Neural crest cell (in vitro differentiated cells): ENCODE measurements at regions not wholly inside any gene's neighbourhood (a gene's known extent, or its start where the extent isn't known, plus 50 kb on each side); places are given as distances from the start of the nearest gene placed in this dataset.

Source experiments
- DNase-seq: peaks from one replicate; pipeline ENCODE4 v3.0.0; 2021; ENCODE audit warnings: low read depth, mixed read lengths, low spot score
- H3K27ac Mint-ChIP-seq: one replicate; pipeline ENCODE4 v1.8.0; 2021; ENCODE audit warnings: mild to moderate bottlenecking, mixed read lengths; ENCODE audit not compliant: unreplicated experiment
- H3K27me3 Mint-ChIP-seq: 2 replicates; pipeline ENCODE4 v1.8.0; 2021; ENCODE audit warnings: low read depth, mild to moderate bottlenecking, mixed read lengths
- H3K36me3 Mint-ChIP-seq: 2 replicates; pipeline ENCODE4 v1.8.0; 2021; ENCODE audit warnings: low read depth, mild to moderate bottlenecking, mixed read lengths
- H3K4me1 Mint-ChIP-seq: 2 replicates; pipeline ENCODE4 v1.8.0; 2021; ENCODE audit warnings: mixed read lengths
- H3K4me3 Mint-ChIP-seq: one replicate; pipeline ENCODE4 v1.8.0; 2021; ENCODE audit warnings: mild to moderate bottlenecking, mixed read lengths
- H3K9me3 Mint-ChIP-seq: 2 replicates; pipeline ENCODE4 v1.8.0; 2021; ENCODE audit warnings: mixed read lengths
- TF ChIP-seq, protein P1 (sequence below): fragments of 200-600 bp; sonication (generic); conservative IDR thresholded peaks from 2 replicates; pipeline ENCODE4 v1.5.0; 2021; ENCODE audit warnings: antibody characterized with exemption, mild to moderate bottlenecking

DNA sequence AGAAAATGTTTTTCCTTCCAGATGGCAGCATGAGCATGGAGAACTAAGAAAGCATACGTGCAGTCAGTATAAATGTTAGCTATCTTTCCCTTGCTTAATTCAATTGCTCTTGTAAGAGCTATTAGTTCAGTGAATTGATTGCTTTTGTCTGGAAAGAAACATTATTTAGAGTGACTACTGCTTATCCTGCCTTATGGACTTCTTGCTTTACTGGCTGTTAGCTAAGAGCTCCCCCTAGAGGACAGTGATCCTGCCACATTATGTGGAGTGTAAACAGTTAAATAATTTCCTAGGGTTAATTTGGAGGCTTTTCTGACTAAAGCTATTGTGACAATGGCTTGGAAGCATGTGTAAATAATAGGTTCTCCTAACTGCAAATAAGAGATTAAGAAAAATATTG is 1402.4 kb downstream of the FAM133A start:
- no peaks in the 10 kb centered on the region for H3K36me3 Mint-ChIP-seq
- no peaks in the 10 kb centered on the region for H3K4me1 Mint-ChIP-seq
- no peak overlapping the region for H3K4me3 Mint-ChIP-seq
- no peaks in the 10 kb centered on the region for H3K9me3 Mint-ChIP-seq
- DNase-seq: peak; percentile 17
- no peak overlapping the region for H3K27ac Mint-ChIP-seq
- TF ChIP-seq, protein P1, sequence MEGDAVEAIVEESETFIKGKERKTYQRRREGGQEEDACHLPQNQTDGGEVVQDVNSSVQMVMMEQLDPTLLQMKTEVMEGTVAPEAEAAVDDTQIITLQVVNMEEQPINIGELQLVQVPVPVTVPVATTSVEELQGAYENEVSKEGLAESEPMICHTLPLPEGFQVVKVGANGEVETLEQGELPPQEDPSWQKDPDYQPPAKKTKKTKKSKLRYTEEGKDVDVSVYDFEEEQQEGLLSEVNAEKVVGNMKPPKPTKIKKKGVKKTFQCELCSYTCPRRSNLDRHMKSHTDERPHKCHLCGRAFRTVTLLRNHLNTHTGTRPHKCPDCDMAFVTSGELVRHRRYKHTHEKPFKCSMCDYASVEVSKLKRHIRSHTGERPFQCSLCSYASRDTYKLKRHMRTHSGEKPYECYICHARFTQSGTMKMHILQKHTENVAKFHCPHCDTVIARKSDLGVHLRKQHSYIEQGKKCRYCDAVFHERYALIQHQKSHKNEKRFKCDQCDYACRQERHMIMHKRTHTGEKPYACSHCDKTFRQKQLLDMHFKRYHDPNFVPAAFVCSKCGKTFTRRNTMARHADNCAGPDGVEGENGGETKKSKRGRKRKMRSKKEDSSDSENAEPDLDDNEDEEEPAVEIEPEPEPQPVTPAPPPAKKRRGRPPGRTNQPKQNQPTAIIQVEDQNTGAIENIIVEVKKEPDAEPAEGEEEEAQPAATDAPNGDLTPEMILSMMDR: peak; percentile 81
- peaks cover 2% of the 10 kb centered on the region for H3K27me3 Mint-ChIP-seq

DNA sequence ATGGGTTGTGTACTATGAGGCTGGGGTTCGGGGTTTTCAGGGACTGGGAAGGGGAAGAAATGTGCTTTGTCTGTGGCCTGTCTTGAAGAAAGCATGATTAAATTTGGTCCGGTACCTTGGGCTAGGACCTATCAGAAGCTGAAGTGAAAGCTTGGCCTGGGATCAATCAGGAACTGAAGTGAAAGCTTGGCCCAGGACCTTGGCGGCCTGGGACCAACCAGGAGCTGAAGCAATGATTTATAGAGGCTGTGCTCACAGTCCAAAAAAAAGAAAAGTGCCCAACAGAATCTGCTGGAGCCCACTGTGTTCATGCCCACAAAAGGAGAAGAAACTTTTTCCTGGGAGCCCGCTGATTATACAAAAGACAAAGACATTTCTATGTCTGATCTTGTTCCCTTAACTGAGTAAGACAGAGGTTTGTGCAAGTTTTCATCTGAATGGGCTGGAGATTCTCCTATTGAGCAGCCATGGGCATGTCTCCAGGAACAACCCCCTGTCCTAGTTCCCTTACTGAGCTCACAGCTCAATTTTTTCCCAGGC is 1427.9 kb downstream of the FAM133A start:
- TF ChIP-seq, protein P1: no peak
- Mint-ChIP-seq H3K4me3 (no peak overlapping the region), H3K27me3 (no peaks in the 10 kb centered on the region), H3K36me3 (no peaks in the 10 kb centered on the region), H3K4me1 (no peaks in the 10 kb centered on the region), H3K9me3 (no peaks in the 10 kb centered on the region), H3K27ac (no peak overlapping the region)
- no peak for DNase-seq

DNA sequence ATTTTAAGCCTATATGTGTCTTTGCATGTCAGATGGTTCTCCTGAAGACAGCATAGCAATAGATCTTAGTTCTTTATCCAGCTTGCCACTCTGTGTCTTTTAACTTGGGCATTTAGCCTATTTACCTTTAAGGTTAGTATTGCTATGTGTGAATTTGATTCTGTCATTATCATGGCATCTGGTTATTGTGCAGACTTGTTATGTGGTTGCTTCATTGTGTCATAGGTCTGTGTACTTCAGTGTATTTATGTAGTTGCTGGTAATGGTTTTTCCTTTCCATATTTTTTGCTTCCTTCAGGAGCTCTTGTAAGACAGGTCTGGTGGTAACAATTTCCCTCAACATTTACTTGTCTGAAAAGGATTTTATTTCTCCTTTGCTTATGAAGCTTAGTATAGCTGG is 1443.5 kb downstream of the FAM133A start:
- TF ChIP-seq, protein P1: no peak
- Mint-ChIP-seq H3K4me3 (no peak overlapping the region), H3K27ac (no peak overlapping the region)

DNA sequence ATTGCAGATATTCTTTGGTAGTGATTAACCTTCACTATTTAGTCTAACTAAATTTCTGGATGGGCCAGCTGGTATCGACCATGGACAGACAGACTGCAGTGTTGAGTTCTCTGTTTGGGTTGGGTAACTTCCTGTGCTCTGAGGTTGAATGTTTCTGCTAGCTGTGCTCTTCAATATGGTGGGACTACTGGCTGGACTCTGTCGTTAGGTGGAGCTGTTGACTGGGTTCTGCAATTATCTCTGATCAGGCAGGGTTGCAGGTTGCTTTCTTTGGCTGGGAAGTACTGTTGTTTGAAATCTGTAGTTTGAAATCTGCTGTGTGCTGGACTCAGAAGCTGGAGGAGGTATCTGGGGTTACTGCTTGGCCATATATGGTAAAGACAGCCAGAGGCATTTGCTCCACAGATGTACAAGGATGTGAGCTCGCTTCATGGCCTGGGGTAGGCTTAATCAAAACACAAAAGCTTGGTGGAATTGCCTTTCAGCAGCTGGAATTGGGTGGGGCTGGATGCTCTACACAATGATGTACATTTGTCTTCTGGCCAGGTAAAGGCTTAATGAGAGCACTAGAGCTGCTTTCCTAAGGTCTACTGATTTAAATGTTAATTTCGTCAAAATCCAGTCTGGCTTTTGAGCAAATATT is 1472.0 kb downstream of the FAM133A start:
- Mint-ChIP-seq H3K9me3 (peaks cover 8% of the 10 kb centered on the region), H3K4me1 (no peaks in the 10 kb centered on the region), H3K36me3 (no peaks in the 10 kb centered on the region), H3K4me3 (no peak overlapping the region), H3K27me3 (no peaks in the 10 kb centered on the region), H3K27ac (no peak overlapping the region)
- TF ChIP-seq, protein P1: no peak
- DNase-seq: no peak

More for the DNA sequence above, 1443.5 kb downstream of the FAM133A start:
- Mint-ChIP-seq H3K9me3 (peaks cover 21% of the 10 kb centered on the region), H3K36me3 (peaks cover 5% of the 10 kb centered on the region), H3K4me1 (no peaks in the 10 kb centered on the region), H3K27me3 (no peaks in the 10 kb centered on the region)
- no peak for DNase-seq

DNA sequence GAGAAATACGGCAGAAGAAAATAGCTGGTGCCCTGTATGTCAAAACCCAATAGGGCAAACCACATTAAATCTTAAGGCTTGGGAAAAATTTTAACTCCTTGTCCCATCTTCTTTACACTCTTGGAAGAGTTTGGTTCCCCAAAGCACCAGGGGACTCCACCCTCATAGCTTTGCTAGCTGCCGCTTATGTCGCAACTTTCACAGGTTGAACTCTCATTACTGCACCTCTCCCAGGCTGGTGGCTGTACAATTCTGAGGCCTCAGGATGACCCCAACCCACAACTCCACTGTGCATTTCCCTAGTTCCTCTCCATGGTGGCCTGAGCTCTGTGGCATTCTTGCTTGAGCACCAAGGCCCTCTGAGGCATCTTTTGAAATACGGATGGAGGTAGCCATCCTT is 1478.8 kb downstream of the FAM133A start:
- Mint-ChIP-seq H3K27me3 (no peaks in the 10 kb centered on the region), H3K4me3 (no peak overlapping the region), H3K9me3 (peaks cover 3% of the 10 kb centered on the region), H3K27ac (no peak overlapping the region), H3K4me1 (no peaks in the 10 kb centered on the region), H3K36me3 (no peaks in the 10 kb centered on the region)
- TF ChIP-seq, protein P1: no peak
- DNase-seq: no peak
